Activated naive CD4-positive, alpha-beta T cell treated with anti-CD3 and anti-CD28 coated beads, Interleukin-2, amount 50 U/mL, for 16 hours (primary cell): ENCODE measurements at regions not wholly inside any gene's neighbourhood (a gene's known extent, or its start where the extent isn't known, plus 50 kb on each side); places are given as distances from the start of the nearest gene placed in this dataset.
"Not testable (repeated sequence)": the region's sequence is repeated elsewhere in the genome, so short reads cannot be mapped to it uniquely, and the experiment has no call there.

Source experiments
- DNase-seq: peaks from one replicate; pipeline ENCODE4 v3.0.0-alpha.2; 2020

DNA sequence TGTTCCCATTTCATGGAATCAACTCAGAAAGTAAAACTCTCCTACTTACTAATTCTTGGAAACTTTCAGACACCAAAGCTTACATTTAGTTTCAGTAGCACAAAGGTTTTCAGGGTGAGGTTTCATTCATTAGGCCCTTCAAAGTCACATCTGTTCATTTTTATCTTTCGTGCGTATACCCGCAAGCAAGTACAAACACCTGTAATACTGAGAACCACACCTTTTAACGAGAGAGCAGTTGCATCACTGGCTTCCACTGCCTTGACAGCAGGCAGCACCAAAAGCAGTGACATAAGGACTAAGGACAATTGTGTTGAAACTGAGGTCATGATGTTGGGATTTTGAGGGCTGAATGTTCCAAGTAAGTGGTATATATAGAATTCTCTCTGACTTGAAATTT, 60.5 kb downstream of the GOLGA6L22 start:
- not testable (repeated sequence) for DNase-seq

GRCh38 chr15:22526537-22526936, 67.8 kb downstream of the GOLGA6L22 start:
- DNase-seq: not testable (repeated sequence)

GRCh38 chr15:22527016-22527415, 68.3 kb downstream of the GOLGA6L22 start:
- DNase-seq: not testable (repeated sequence)

GRCh38 chr15:22529200-22529599, 70.5 kb downstream of the GOLGA6L22 start:
- DNase-seq: not testable (repeated sequence)

DNA sequence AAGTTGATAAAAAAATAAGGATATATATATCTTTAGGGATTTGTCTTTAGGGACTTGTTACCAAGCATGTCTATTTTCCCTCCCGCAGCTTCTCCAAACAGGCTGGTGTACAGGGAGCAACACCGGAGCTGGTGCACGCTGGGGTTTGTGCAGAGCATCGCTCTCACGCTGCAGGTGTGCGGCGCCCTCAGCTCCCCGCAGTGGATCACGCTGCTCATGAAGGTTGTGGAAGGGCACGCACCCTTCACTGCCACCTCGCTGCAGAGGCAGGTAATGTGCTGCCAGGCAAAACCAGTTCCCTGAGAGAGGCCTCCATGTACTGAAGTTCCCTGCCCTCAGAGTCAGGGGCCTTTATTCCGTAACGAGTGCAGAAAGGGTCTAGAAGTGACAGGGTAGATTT, 101.0 kb downstream of the GOLGA6L22 start:
- not testable (repeated sequence) for DNase-seq

GRCh38 chr15:22561716-22562115, 103.0 kb downstream of the GOLGA6L22 start:
- not testable (repeated sequence) for DNase-seq

DNA sequence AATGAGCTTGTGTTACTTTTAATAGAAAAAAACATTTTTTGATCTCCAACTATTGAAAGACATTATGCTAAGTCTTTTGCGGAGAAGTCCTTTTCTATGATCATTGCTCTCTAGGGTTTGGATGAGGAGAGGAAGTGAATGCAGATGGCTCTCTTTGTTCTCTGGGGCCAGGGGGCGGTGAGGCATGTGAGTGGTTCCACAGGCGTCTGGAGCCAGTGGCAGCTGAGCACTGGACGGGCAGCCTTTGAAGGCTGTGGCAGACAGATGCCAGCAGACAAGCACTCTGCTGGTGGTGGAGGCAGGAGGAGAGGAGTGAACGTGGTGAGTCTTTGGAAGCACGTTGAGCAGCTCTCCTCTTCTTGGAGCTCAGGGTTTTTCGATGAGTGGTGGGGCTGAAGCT, 107.8 kb downstream of the GOLGA6L22 start:
- DNase-seq: not testable (repeated sequence)

DNA sequence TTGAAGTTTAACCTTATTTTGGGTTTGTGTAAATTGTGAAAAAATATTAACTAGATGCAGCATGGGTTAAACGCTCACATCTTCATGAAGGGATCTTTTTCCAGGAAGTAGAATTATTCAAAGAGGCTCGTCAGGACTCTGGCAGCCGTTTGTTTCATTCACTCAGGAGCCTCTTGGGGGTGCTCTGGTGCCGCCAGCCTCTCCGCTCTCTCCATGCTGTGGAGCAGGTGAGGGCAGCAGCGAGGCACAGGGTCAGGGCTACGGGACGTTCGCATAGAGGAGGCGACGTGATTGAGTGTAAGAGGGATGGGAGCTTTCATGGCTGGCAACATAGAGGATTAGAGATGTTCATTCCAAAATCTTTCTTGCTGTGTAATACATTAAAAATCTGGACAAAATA, 110.8 kb downstream of the GOLGA6L22 start:
- not testable (repeated sequence) for DNase-seq

- DNase-seq: not testable (repeated sequence)
Measured at GRCh38 chr15:22572152-22572735, 113.5 kb downstream of the GOLGA6L22 start.

GRCh38 chr15:22572792-22573191, 114.1 kb downstream of the GOLGA6L22 start:
- not testable (repeated sequence) for DNase-seq

DNA sequence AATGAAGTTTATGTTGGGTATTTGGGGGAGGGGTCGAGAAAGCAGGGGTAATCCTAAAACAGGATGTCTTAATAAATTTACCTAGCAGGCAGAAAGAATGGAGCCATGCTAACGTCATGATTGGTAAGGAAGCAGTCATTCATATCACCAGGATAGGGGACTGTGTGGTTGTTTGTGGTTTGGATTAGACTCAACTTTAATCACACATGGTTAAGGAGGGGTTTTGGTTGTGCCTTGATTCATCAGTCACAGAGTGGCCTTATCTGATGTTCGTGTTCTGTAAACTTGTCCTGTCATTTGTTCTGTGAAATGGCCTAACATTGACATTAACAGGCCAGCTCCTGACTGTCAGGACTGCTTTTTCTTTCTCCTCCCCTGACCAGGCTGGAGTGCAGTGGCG, 119.1 kb downstream of the GOLGA6L22 start:
- not testable (repeated sequence) for DNase-seq

DNA sequence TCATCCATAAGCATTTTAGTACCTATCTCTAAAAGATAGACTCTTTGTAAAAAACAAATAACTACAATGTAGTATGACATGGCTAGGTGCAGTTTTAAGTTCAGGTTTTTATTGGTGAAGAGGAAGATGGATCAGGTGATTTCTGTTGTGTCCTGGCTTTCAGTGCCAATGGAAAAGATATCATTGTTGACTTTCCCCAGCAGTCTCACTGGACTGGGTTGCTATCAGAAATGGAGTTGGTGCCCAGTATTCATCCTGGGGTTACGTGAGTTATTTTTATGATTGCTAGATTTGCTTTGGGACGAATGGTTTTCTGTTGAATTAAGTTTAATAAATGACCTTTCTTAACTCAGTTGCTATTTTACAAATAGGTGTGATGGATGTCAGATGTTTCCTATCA, 120.5 kb downstream of the GOLGA6L22 start:
- not testable (repeated sequence) for DNase-seq

DNA sequence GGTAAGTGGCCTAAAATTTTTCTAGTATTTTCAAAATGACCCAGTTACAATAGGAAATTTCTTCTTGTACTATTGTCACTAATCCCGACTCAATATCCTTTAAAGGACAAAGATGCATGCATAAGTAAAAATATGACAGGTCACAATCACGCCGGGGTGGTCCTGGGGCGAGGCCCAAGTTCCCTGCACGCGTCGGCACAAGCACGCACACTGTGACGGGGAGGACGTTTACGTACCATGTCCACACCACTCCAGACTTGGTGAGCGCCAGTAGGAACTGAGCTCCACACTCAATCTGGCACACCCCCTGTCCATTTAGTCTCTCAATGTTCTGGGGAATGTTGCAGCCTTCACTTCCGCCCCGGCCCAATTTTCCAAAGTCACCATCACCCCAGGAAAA, 128.7 kb downstream of the GOLGA6L22 start:
- DNase-seq: not testable (repeated sequence)

GRCh38 chr15:22598552-22598951, 139.8 kb downstream of the GOLGA6L22 start:
- not testable (repeated sequence) for DNase-seq

- not testable (repeated sequence) for DNase-seq
Measured at GRCh38 chr15:22599526-22600320, 141.0 kb downstream of the GOLGA6L22 start.

DNA sequence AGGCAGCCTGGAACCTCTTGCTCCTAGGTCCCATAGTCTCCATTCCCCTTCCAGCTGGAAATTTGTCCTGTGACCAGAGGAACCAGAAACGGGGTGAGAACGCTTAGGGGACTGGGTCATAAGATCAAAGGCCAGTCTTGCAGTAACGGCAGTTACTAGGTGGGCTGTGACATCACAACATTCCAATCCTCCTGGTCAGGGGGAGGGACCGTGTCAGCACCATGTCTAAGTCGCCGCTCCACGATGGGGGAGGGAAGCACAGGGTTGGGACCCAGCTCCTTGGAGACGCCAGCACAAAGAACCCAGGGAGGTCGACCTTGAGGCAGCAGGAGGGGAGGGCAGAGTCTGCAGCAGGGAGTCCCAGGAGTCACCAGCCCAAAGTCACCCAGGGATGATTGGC, 158.3 kb downstream of the GOLGA6L22 start:
- not testable (repeated sequence) for DNase-seq

DNA sequence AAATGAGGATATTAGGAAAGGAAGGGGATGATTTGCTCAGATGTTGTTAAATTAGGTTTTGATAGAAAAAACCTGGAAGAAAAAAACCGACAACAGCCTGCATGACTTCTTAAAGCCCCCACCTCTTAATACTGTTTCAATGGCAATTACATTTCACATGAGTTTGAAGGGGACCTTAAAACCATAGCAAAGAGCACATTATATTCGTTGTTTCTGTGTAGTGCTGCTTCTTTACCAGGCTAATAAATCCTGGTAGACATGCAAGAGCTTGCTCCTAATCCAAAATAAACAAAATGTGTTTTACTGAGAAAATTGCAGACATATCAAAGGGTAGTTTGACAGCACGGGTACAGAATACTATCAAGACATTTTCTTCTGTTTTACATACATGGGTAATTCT, 154.7 kb upstream of the NIPA1 start:
- not testable (repeated sequence) for DNase-seq

GRCh38 chr15:22639983-22640382, 146.5 kb upstream of the NIPA1 start:
- not testable (repeated sequence) for DNase-seq

- DNase-seq: not testable (repeated sequence)
Measured at GRCh38 chr15:22649458-22649857, 137.0 kb upstream of the NIPA1 start.

- not testable (repeated sequence) for DNase-seq
Measured at GRCh38 chr15:22651179-22651578, 135.3 kb upstream of the NIPA1 start.

DNA sequence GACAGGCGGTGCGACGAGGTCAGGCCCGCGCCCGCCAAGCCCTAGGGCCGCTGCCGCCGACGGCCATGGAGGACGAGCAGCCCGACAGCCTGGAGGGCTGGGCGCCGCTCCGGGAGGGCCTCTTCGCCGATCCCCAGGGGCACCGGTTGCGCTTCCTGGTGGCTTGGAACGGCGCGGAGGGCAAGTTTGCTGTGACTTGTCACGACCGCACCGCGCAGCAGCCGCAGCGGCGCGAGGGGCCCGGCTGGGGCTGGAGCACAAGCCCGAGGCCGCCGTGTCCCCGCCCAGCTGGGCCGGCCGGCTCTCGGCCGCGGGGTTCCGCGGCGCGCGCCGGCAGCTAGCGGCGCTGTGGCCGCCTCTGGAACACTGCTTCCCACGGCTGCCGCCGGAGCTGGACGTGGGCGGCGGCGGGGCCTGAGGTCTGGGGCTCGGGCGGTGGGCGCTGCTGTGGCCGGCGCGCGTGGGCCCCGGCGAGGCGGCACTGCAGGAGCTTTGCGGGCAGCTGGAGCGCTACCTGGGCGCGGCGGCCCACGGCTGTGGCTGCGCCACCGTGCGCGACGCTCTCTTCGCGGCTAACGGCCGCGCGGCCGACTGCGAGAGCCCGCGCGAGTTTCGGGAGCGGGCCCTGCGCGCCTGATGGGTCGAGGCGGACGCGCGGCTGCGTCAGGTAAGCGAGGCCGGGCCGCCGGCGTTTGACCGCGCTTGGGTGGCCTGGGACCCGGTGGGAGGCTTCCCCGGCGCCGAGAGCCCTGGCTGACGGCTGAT, 122.0 kb upstream of the NIPA1 start:
- DNase-seq: peak; percentile 16

DNA sequence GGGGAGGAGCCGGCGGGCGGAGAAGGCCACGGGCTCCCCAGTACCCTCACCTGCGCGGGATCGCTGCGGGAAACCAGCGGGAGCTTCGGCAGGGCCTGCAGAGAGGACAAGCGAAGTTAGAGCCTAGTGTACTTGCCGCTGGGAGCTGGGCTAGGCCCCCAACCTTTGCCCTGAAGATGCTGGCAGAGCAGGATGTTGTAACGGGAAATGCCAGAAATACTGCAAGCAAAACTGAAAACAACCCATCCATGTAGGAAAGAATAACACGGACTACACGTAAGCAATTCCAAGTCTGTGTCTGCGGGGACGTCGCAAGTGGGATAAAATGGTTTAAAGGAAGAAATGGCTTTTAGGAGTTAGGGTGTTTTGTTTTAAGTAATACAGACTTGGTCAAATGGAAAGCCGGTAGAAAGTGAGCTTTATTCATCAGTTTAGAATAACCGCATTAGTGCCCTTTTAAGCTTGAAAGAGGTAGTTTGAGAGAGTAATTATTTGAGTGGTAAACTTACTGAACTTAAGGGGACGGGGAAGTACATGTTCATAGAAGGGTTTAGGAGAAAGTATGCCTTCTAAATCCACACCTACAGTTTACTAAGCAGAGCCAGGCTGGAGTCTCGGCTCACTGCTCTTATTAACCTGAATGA, 121.3 kb upstream of the NIPA1 start:
- DNase-seq: not testable (repeated sequence)

GRCh38 chr15:22665711-22666110, 120.7 kb upstream of the NIPA1 start:
- not testable (repeated sequence) for DNase-seq
